NCI-H2227 treated with DMSO at 0.1 percent for 48 hours (cell line): ENCODE measurements at regions not wholly inside any gene's neighbourhood (a gene's known extent, or its start where the extent isn't known, plus 50 kb on each side); places are given as distances from the start of the nearest gene placed in this dataset.
"Not testable (repeated sequence)": the region's sequence is repeated elsewhere in the genome, so short reads cannot be mapped to it uniquely, and the experiment has no call there.

Source experiments
- DNase-seq: peaks from one replicate; lab custom pipeline; 2025; lab: John Stamatoyannopoulos, UW

DNA sequence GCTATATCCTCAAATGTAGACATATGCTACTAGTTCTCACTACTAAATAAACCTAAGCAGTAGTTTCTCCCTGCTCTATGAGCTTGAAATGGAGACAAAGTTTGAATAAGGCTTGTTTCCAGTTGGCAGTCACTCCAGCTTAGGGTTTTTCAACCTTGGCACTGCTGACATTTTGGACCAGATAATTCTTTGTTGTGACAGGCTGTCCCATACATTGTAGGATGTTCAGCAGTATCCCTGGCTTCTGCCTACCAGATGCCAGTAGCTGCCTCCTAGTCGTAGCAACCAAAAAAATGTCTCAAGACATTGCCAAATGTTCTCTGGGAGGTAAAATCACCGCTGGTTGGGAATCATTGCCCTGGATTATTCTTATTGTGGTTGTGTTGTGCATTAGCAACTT is 182.7 kb upstream of the PARD3B start:
- no peak for DNase-seq

DNA sequence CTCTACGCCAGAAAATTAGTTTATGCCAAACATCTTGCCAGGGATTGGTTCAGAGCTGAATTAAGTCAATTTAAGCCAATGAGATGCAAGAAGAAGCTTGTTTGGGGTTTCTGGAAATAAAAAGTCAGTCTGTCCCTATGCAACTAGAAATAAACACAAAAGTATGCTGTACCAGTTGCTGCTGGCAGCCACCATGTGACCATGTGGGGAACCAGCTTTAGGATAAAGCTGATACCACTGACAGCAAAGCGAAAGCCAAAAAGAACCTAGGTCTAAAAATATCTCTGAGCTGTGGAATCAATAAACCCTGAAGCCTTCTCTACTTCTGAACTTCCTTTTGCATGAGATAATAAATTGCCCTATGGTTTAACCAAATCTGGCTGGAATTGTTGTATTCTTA is 181.8 kb upstream of the PARD3B start:
- DNase-seq: no peak

- no peak for DNase-seq
Observed at GRCh38 chr2:204364860-204365535, 180.3 kb upstream of the PARD3B start.

DNA sequence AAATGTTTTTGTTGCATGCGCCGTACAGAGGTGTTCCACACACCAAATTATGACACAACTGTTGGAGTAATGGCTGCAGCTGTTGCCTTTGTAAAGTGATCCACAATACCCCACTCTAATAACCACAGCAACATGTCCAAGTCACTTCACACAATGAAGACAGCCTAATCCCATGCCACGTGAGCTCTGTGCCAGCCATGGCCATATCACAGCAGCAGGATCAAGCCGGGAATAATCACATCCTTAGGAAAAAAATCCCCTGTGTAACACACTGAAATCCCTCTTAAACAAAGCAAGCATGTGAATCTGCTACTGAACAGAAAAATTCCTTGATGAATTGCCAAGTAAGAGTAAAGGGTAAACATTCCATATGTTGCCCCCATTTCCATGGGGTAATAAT is 179.5 kb upstream of the PARD3B start:
- DNase-seq: no peak

GRCh38 chr2:204367466-204367865 is 177.8 kb upstream of the PARD3B start:
- DNase-seq: no peak

- DNase-seq: peak; percentile 58
Observed at GRCh38 chr2:204370172-204370718, 175.0 kb upstream of the PARD3B start.

DNA sequence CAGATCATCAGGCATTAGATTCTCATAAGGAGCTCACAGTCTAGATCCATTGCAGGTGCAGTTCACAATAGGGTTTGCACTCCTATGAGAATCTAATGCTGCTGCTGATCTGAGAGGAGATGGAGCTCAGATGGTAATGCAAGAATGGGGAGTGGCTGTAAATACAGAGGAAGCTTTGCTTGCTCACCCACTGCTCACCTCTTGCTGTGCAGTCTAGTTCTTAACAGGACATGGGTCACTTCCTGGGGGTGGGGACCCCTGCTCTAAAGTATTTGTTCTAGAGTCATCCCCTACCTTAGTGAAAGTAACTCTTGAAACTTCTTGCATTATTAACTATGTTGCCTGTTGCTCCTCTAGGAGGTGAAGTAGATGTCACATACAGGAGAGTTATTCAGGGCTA is 171.3 kb upstream of the PARD3B start:
- DNase-seq: no peak

DNA sequence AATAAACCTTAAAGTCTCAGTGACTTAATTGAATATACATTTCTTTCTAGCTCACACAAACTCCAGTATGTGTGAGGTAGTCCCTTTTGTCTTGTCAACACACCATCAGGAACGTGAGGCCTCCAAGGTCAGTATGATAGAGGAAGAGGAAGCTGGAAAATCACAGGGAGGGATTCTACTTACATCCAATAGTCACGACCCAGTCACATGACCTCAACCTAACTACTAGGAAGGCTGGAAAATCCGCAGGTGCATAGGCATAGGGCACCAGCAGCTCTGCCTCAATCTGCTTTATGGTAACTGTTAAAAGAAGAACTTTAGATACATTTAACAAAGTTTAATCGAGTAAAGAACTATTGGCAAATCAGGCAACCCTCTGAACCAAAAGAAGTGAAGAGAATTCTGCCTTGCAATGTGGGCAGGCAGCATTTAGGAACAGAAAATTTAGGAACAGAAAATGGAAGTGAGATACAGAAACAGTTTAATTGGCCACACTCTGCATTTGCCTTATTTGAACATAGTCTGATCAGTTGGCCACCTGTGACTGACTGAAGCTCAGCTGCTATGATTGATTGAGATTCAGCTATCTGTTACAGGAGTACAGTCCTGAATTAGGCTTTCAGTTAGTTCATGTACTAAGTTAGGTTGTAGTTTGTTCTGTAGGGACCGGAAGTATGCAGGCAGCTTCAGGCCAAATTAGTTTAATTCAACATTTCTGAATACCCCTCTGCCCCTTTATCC is 165.0 kb upstream of the PARD3B start:
- no peak for DNase-seq

- DNase-seq: no peak
Observed at GRCh38 chr2:204386668-204387067, 158.6 kb upstream of the PARD3B start.

DNA sequence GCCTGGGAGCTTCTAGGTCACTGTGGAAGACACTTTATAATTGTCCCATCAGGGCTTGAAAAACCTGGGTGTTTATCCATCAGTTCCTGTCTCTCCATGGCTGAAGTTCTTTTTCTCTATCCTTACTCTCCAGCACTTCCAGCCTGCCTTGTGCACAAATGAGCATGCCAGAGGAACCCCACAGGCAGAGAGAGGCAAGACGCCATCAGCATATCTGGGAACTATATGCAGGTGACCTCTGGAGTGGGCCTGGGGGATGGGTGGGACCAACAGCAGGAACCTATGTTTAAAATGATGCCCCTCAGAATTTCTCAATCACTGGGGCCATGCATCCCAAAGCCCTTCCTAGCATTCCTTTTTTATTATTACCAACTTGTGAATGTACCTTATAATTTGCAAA is 156.2 kb upstream of the PARD3B start:
- peak; percentile 21 for DNase-seq

DNA sequence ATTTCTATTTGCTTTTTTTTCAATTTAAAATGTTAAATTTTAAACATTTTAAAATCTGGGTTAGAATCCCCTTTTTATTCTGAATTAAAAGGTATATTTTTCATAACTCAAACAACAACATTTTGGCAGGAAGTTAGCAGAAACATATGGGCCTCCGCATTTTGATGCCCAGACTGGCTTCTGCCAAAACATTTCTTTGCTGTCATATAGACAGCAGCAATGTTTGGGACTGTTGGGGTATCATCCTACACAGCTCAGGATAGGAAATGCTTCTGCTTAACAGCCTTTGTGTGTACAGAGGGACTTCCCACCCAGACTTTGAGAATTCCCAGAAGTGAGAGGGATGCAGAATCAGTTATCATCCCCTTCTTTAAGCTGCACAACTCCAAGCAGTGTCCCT is 155.4 kb upstream of the PARD3B start:
- no peak for DNase-seq

GRCh38 chr2:204395539-204395938 is 149.7 kb upstream of the PARD3B start:
- DNase-seq: no peak

- no peak for DNase-seq
Observed at GRCh38 chr2:204401114-204401513, 144.2 kb upstream of the PARD3B start.

GRCh38 chr2:204407204-204408014 is 137.9 kb upstream of the PARD3B start:
- no peak for DNase-seq

DNA sequence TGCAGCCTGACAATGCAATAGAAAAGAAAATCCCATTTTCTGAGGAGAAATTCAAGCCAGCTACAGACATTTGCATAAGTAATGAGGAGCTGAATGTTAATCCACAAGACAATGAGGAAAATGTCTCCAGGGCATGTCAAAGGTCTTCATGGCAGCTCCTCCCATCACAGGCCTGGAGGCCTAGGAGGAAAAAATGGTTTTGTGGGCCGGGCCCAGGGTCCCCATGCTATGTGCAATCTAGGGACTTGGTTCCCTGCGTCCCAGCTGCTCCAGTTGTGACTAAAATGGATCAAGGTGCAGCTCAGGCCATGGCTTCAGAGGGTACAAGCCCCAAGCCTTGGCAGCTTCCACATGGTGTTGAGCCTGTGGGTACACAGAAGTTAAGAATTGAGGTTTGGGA is 132.5 kb upstream of the PARD3B start:
- not testable (repeated sequence) for DNase-seq

DNA sequence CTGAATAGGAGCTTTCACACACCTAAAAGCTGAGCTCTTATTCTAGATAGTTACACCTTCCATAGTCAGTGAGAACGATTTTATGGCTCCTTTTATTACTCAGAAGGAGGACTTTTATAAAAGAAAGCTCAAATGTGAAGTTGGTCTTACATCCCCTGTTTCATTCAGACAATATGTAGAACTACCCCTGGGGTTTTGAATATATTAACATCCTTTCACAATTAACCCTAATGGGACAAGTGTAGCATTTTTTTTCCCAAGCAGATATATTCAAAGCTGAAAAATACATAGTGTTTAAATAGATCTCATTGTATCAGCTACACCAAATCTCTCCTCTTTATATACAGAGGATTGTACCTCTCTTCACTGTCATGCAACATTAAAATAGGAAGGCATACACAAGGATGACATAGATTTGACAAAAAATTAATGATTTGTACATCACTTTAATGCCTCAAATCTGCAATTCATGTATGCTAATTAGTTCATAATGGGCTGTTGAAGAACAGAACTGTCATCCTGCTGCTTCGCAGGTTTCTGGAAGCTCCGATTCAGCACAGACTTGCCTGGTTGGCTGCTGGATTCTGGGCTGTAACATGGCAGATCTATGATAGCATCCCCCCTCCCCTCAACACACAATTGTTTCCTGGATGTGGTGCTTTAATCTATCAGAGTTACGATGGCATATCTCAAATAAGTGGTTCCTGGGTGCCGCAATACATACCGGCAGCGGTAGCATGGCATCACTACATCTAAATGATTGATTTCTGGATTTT is 129.7 kb upstream of the PARD3B start:
- DNase-seq: no peak

GRCh38 chr2:204416236-204416635 is 129.0 kb upstream of the PARD3B start:
- no peak for DNase-seq

DNA sequence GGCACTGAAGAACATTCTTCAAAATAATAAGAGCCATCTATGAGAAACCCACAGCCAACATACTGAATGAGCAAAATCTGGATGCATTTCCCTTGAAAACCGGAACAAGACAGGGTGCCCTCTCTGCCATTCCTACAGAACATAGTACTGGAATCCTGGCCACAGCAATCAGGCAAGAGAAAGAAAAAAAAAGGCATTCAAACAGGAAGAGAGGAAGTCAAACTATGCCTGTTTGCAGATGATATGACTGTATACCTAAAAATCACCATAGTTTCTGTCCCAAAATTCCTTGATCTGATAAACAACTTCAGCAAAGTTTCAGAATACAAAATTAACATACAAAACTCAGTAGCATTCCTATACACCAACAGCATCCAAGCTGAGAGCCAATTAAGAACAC is 119.5 kb upstream of the PARD3B start:
- no peak for DNase-seq

GRCh38 chr2:204428675-204429074 is 116.6 kb upstream of the PARD3B start:
- DNase-seq: no peak

GRCh38 chr2:204431529-204431928 is 113.7 kb upstream of the PARD3B start:
- DNase-seq: no peak

- DNase-seq: no peak
Observed at GRCh38 chr2:204432196-204432595, 113.1 kb upstream of the PARD3B start.
